GM13976 (cell line): ENCODE measurements at regions not wholly inside any gene's neighbourhood (a gene's known extent, or its start where the extent isn't known, plus 50 kb on each side); places are given as distances from the start of the nearest gene placed in this dataset.

ENCODE experiments used
- DNase-seq: peaks from one replicate; pipeline ENCODE4 v3.0.0; 2012; ENCODE audit warnings: low spot score
- in situ Hi-C: fragments of 300-500 bp; cut with MboI; formaldehyde crosslinking; loops from one replicate; pipeline ENCODE4 v1.12.0; 2022; ENCODE audit warnings: low sequenced_read_pairs, mixed read lengths, inconsistent platforms; ENCODE audit not compliant: unreplicated experiment
- TF ChIP-seq, protein P1 (sequence below): IDR thresholded peaks from 2 replicates; pipeline ENCODE4 v1.5.1; 2012; ENCODE audit warnings: borderline replicate concordance, mild to moderate bottlenecking; ENCODE audit not compliant: insufficient read depth; ENCODE audit errors: extremely low read depth, missing control alignments, control extremely low read depth

DNA sequence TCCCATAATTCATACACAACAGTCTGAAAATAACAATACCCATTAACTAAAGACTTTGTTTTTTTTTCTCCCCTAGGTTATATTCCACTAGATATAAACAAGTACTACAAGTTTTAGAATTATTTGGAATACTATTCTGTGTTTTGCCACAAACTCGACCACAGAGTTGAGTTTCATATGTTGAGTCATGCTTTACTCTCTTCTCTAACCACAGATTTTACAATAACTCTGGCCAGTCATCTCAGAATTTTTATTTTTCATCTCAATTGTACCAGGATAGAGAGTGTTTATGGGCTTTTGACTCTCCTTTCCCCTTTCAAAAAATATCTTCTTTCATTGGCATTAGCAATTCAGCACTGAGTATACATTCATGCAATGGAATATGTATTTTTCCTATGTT is 348.7 kb upstream of the GALNT5 start:
- TF ChIP-seq, protein P1, sequence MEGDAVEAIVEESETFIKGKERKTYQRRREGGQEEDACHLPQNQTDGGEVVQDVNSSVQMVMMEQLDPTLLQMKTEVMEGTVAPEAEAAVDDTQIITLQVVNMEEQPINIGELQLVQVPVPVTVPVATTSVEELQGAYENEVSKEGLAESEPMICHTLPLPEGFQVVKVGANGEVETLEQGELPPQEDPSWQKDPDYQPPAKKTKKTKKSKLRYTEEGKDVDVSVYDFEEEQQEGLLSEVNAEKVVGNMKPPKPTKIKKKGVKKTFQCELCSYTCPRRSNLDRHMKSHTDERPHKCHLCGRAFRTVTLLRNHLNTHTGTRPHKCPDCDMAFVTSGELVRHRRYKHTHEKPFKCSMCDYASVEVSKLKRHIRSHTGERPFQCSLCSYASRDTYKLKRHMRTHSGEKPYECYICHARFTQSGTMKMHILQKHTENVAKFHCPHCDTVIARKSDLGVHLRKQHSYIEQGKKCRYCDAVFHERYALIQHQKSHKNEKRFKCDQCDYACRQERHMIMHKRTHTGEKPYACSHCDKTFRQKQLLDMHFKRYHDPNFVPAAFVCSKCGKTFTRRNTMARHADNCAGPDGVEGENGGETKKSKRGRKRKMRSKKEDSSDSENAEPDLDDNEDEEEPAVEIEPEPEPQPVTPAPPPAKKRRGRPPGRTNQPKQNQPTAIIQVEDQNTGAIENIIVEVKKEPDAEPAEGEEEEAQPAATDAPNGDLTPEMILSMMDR: no peak
- in situ Hi-C loops: no loop called here
- DNase-seq: no peak

DNA sequence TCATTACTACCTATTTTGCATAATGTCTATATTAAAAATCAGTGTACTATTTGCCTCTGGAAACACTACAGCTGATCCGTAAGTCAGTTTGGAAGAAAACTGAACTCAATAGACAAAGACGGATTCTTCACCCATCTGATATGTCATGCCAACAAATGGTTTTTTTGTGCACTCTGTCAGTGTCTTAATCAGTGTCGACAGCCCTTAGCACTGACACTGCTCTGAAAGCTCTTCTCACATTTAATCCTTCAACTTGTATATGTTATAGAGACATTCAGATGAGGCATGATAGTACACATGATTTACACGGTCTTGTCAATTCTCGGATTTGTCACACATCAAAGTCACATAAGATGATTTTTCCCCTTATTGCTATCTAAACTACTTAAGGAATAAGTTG is 347.5 kb upstream of the GALNT5 start:
- TF ChIP-seq, protein P1: no peak
- no peak for DNase-seq
- in situ Hi-C loops: no loop called here

DNA sequence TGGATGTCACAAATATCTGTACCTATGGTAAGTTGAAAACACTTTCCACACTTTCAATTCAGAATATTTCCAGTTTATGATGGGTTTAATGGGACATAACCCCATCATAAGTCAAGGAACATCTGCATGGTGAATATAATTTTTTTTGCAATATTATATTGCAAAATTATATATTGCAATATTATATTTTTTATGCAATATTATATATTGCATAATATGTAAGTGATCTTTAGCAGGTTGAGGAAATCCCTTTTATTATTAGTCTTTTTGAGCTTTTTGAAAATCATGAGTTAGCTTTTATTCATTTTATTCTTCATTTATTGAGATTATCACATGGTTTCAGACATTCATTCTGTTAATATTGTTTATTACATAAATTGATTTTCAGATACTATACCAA is 342.2 kb upstream of the GALNT5 start:
- DNase-seq: no peak
- in situ Hi-C loops: no loop called here
- TF ChIP-seq, protein P1: no peak

DNA sequence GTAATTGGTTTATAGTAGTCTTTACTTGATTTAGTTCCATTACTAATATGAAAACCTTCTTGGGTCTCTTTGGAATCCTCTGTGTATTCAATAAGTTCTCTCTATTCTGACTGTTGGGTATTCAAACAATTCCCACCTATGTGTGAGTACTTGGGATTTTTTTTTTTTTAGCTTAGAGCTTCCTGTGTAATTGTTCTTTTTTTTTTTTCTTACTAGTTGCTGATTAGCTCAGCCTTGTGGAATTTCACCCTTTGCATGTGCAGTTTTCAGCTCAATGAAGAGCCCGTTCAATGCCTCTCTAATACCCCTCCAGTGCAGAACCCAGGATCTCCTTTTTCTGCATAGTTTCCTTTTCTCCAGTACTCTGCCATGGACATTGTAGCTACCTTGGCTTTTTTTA is 339.1 kb upstream of the GALNT5 start:
- in situ Hi-C loops: no loop called here

DNA sequence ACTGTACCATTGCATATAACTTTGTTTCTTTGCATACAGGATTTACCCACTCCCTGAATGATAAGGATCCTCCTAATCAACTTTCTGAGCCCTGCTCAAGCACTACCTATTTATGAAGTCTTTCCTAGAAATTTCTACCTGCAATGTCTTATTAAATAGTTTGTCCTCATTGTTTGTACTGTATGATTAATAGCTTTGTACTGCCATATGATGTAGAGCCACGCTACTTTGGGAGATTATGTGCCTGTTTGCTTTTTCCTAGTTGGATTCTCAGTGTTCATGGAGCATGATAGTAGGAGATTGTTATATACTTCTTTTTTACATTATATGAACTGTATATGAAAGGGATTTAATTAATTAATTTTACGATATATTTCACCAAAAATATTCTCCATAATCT is 327.1 kb upstream of the GALNT5 start:
- in situ Hi-C loops: no loop called here
- TF ChIP-seq, protein P1: no peak
- DNase-seq: no peak

More for the DNA sequence above, 339.1 kb upstream of the GALNT5 start:
- DNase-seq: no peak
- TF ChIP-seq, protein P1: no peak

DNA sequence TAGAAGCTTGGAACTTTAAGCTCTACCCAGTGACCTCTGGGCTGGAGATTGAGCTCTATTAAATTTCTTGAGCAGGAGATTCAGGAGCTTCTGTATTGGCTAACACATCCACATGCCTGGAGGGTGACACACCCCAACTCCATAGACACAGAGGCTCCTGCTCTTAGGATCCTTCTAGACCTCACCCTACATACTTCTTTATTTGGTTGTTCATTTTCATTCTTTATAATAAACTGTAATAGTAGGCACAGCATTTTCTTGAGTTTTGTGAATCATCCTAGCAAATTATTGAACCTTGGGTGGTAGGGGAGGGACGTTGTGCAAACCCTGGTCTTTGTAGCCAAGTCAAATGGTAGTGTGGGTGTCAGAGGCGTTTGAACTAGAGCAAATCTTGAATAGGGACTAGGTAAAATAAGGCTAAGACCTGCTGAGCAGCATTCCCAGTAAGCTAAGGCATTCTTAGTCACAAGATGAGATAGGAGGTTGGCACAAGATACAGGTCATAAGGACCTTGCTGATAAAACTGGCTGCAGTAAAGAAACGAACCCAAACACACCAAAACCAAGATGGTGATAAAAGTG is 323.8 kb upstream of the GALNT5 start:
- DNase-seq: no peak

More for the DNA sequence above, 323.8 kb upstream of the GALNT5 start:
- in situ Hi-C loops: no loop called here
- TF ChIP-seq, protein P1: no peak
